Testis (tissue), 2 donors: ENCODE measurements at regions not wholly inside any gene's neighbourhood (a gene's known extent, or its start where the extent isn't known, plus 50 kb on each side); places are given as distances from the start of the nearest gene placed in this dataset.

Source experiments
- DNase-seq: peaks from one replicate; pipeline ENCODE4 v3.0.0-alpha.2; 2019
- H3K27ac ChIP-seq, 2 donors: fragments of 200-600 bp; sonication (generic); one replicate each; pipeline ENCODE4 v1.5.1; 2019
- H3K27me3 ChIP-seq: fragments of 200-600 bp; sonication (generic); one replicate; pipeline ENCODE4 v1.5.1; 2019
- H3K36me3 ChIP-seq: fragments of 200-600 bp; sonication (generic); one replicate; pipeline ENCODE4 v1.5.1; 2017; ENCODE audit warnings: low read depth; ENCODE audit errors: missing control alignments
- H3K4me1 ChIP-seq: fragments of 200-600 bp; sonication (generic); one replicate; pipeline ENCODE4 v1.5.1; 2019
- H3K4me3 ChIP-seq, 2 donors: fragments of 200-600 bp; sonication (generic); one replicate each; pipeline ENCODE4 v1.5.1; 2017 to 2019
- H3K9me3 ChIP-seq: fragments of 200-600 bp; sonication (generic); one replicate; pipeline ENCODE4 v1.5.1; 2017
- CTCF ChIP-seq, 3 experiments: fragments of 450-650 bp in 2 of 3; fragments of 200-600 bp in 1 of 3; sonication (generic) in 1 of 3; IDR thresholded peaks; one replicate each; pipeline ENCODE4 v1.5.1; 2016 to 2019; ENCODE audit warnings: antibody characterized with exemption in 3 of 3, mild to moderate bottlenecking in 2 of 3, moderate library complexity in 1 of 3
- POLR2A ChIP-seq: fragments of 450-650 bp; IDR thresholded peaks from one replicate; pipeline ENCODE4 v1.6.1; 2017; ENCODE audit warnings: antibody characterized with exemption, mild to moderate bottlenecking, moderate library complexity
- WGBS, 2 donors: methylation state at CpG; one replicate each; pipeline ENCODE4 v1.1.5; 2018; 5-methylcytosine and 5-hydroxymethylcytosine counted together
- intact Hi-C: fragments of 100-400 bp; cut with DNase I; formaldehyde crosslinking; loops from one replicate; pipeline ENCODE4 v1.15.1; 2023; ENCODE audit warnings: low total_unique reads

- no peak for DNase-seq
These were observed 666.2 kb upstream of the CAMK1G start for GRCh38 chr1:208917281-208917680.

GRCh38 chr1:208917723-208918122, 665.8 kb upstream of the CAMK1G start:
- WGBS, 2 donors = 70 to 71% methylated on average over 3 of the region's 3 CpGs
- no peaks in the 10 kb centered on the region for H3K9me3 ChIP-seq
- H3K36me3 ChIP-seq = no peaks in the 10 kb centered on the region
- intact Hi-C loops = no loop called here
- no peaks in the 10 kb centered on the region for H3K4me1 ChIP-seq
- H3K4me3 ChIP-seq = no peak overlapping the region
- H3K27me3 ChIP-seq = no peaks in the 10 kb centered on the region
- H3K27ac ChIP-seq = no peak overlapping the region
- TF ChIP-seq POLR2A = no peak
- no peak for TF ChIP-seq CTCF (IDR thresholded peaks at IDR 0.05)
- DNase-seq = no peak

More at GRCh38 chr1:208917281-208917680, 666.2 kb upstream of the CAMK1G start:
- Histone ChIP-seq H3K4me1 (no peaks in the 10 kb centered on the region), H3K27ac (no peak overlapping the region), H3K9me3 (no peaks in the 10 kb centered on the region), H3K36me3 (no peaks in the 10 kb centered on the region), H3K4me3 (no peak overlapping the region), H3K27me3 (no peaks in the 10 kb centered on the region)
- TF ChIP-seq POLR2A (no peak), CTCF (IDR thresholded peaks at IDR 0.05) (no peak)
- WGBS, 2 donors = 66 to 72% methylated on average over 5 of the region's 5 CpGs
- intact Hi-C loops = no loop called here

- Histone ChIP-seq H3K4me3 (no peak overlapping the region), H3K27ac (no peak overlapping the region), H3K4me1 (no peaks in the 10 kb centered on the region), H3K27me3 (no peaks in the 10 kb centered on the region), H3K9me3 (no peaks in the 10 kb centered on the region), H3K36me3 (no peaks in the 10 kb centered on the region)
- intact Hi-C loops = no loop called here
- TF ChIP-seq POLR2A (no peak), CTCF (IDR thresholded peaks at IDR 0.05) (no peak)
- DNase-seq = no peak
These were observed 665.4 kb upstream of the CAMK1G start for GRCh38 chr1:208918160-208918559.

- no peak overlapping the region for H3K27ac ChIP-seq
- TF ChIP-seq POLR2A (no peak), CTCF (IDR thresholded peaks at IDR 0.05) (no peak)
- H3K27me3 ChIP-seq = no peaks in the 10 kb centered on the region
- no peak overlapping the region for H3K4me3 ChIP-seq
- no peaks in the 10 kb centered on the region for H3K36me3 ChIP-seq
- intact Hi-C loops = no loop called here
- 66 to 78% methylated on average over 2 of the region's 2 CpGs for WGBS, 2 donors
- H3K4me1 ChIP-seq = no peaks in the 10 kb centered on the region
- no peaks in the 10 kb centered on the region for H3K9me3 ChIP-seq
- no peak for DNase-seq
These were observed 664.1 kb upstream of the CAMK1G start for GRCh38 chr1:208919371-208919770.

GRCh38 chr1:208921259-208921658, 662.3 kb upstream of the CAMK1G start:
- Histone ChIP-seq H3K4me1 (no peaks in the 10 kb centered on the region), H3K27ac (no peak overlapping the region), H3K36me3 (no peaks in the 10 kb centered on the region), H3K9me3 (no peaks in the 10 kb centered on the region), H3K4me3 (no peak overlapping the region), H3K27me3 (no peaks in the 10 kb centered on the region)
- 80 to 96% methylated on average over 1 of the region's 1 CpG for WGBS, 2 donors
- DNase-seq = no peak
- TF ChIP-seq CTCF (IDR thresholded peaks at IDR 0.05) (no peak), POLR2A (no peak)
- intact Hi-C loops = no loop called here
